ENCODE measurements at regions not wholly inside any gene's neighbourhood (a gene's known extent, or its start where the extent isn't known, plus 50 kb on each side); places are given as distances from the start of the nearest gene placed in this dataset.
"Not testable (repeated sequence)": the region's sequence is repeated elsewhere in the genome, so short reads cannot be mapped to it uniquely, and the experiment has no call there.

GRCh38 chr4:101615652-101616051, 174.9 kb upstream of the BANK1 start:
- Histone ChIP-seq H3K79me2 (ENCODE audit: control insufficient read depth, insufficient read depth, low read length) (no peaks in the 10 kb centered on the region), H3K27ac (ENCODE audit: control insufficient read depth, insufficient read depth, low read length) (no peak overlapping the region), H3K4me1 (ENCODE audit: control insufficient read depth, extremely low read depth, insufficient read depth, low read length) (no peaks in the 10 kb centered on the region), H3K9me3 (ENCODE audit: control insufficient read depth, low read depth, low read length) (no peaks in the 10 kb centered on the region), H3K4me2 (ENCODE audit: control insufficient read depth, extremely low read depth, insufficient read depth, low read depth, low read length) (no peak overlapping the region), H2AFZ (ENCODE audit: control insufficient read depth, low read length) (no peak overlapping the region), H3K36me3 (ENCODE audit: control insufficient read depth in 2 of 2, extremely low read depth in 1 of 2, insufficient read depth in 2 of 2, low read length in 2 of 2) (no peaks in the 10 kb centered on the region), H4K20me1 (ENCODE audit: control insufficient read depth, extremely low read depth, insufficient read depth, low read length) (no peaks in the 10 kb centered on the region), H3K27me3 (ENCODE audit: control insufficient read depth, extremely low read depth, insufficient read depth, low read length) (no peaks in the 10 kb centered on the region), H3K9ac (ENCODE audit: control insufficient read depth, extremely low read depth, insufficient read depth, low read length) (no peak overlapping the region), H3K4me3 (ENCODE audit: control insufficient read depth in 2 of 3, extremely low read depth in 1 of 3, insufficient read depth in 2 of 3, low read depth in 1 of 3, low read length in 3 of 3) (no peak overlapping the region), H3K9me1 (ENCODE audit: control insufficient read depth, extremely low read depth, insufficient read depth, low read length) (no peaks in the 10 kb centered on the region)
- TF ChIP-seq EZH2 (IDR thresholded peaks at IDR 0.05; ENCODE audit: low read length): no peak
- TF ChIP-seq, protein P1, sequence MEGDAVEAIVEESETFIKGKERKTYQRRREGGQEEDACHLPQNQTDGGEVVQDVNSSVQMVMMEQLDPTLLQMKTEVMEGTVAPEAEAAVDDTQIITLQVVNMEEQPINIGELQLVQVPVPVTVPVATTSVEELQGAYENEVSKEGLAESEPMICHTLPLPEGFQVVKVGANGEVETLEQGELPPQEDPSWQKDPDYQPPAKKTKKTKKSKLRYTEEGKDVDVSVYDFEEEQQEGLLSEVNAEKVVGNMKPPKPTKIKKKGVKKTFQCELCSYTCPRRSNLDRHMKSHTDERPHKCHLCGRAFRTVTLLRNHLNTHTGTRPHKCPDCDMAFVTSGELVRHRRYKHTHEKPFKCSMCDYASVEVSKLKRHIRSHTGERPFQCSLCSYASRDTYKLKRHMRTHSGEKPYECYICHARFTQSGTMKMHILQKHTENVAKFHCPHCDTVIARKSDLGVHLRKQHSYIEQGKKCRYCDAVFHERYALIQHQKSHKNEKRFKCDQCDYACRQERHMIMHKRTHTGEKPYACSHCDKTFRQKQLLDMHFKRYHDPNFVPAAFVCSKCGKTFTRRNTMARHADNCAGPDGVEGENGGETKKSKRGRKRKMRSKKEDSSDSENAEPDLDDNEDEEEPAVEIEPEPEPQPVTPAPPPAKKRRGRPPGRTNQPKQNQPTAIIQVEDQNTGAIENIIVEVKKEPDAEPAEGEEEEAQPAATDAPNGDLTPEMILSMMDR (optimal IDR thresholded peaks at IDR 0.05 in 1 of 3, IDR thresholded peaks at IDR 0.05 in 1 of 3, conservative IDR thresholded peaks at IDR 0.05 in 1 of 3; ENCODE audit: extremely low read depth in 1 of 3, insufficient read depth in 2 of 3, low read length in 3 of 3): no peak
- dilution Hi-C loops (cut with MboI; ENCODE audit: extremely low pct_ligation_motif_present, low sequenced_read_pairs): no loop called here
- DNase-seq (ENCODE audit: low read depth, low spot score) (no peak), FAIRE-seq (no peak)

DNA sequence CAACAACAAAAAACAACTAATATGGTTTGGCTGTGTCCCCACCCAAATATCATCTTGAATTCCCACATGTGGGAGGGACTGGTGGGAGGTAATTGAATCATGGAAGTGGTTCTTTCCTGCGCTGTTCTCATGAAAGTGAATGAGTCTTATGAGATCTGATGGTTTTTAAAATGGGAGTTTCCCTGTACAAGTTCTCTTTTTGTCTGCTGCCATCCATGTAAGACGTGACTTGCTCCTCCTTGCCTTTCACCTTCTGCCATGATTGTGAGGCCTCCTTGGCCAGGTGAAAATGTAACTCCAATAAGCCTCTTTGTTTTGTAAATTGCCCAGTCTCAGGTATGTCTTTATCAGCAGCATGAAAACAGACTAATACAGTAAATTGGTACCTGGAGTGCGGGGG, 183.5 kb upstream of the BANK1 start:
- H3K9me3 ChIP-seq (ENCODE audit: control insufficient read depth, low read depth, low read length); H3K27me3 ChIP-seq (ENCODE audit: control insufficient read depth, extremely low read depth, insufficient read depth, low read length); H3K79me2 ChIP-seq (ENCODE audit: control insufficient read depth, insufficient read depth, low read length); H3K9ac ChIP-seq (ENCODE audit: control insufficient read depth, extremely low read depth, insufficient read depth, low read length); DNase-seq (ENCODE audit: low read depth, low spot score); H2AFZ ChIP-seq (ENCODE audit: control insufficient read depth, low read length); dilution Hi-C loops (cut with MboI; ENCODE audit: extremely low pct_ligation_motif_present, low sequenced_read_pairs); H3K4me2 ChIP-seq (ENCODE audit: control insufficient read depth, extremely low read depth, insufficient read depth, low read depth, low read length); H3K36me3 ChIP-seq (ENCODE audit: control insufficient read depth in 2 of 2, extremely low read depth in 1 of 2, insufficient read depth in 2 of 2, low read length in 2 of 2); FAIRE-seq; H4K20me1 ChIP-seq (ENCODE audit: control insufficient read depth, extremely low read depth, insufficient read depth, low read length); H3K27ac ChIP-seq (ENCODE audit: control insufficient read depth, insufficient read depth, low read length); H3K9me1 ChIP-seq (ENCODE audit: control insufficient read depth, extremely low read depth, insufficient read depth, low read length); H3K4me3 ChIP-seq (ENCODE audit: control insufficient read depth in 2 of 3, extremely low read depth in 1 of 3, insufficient read depth in 2 of 3, low read depth in 1 of 3, low read length in 3 of 3); H3K4me1 ChIP-seq (ENCODE audit: control insufficient read depth, extremely low read depth, insufficient read depth, low read length): not testable (repeated sequence)

DNA sequence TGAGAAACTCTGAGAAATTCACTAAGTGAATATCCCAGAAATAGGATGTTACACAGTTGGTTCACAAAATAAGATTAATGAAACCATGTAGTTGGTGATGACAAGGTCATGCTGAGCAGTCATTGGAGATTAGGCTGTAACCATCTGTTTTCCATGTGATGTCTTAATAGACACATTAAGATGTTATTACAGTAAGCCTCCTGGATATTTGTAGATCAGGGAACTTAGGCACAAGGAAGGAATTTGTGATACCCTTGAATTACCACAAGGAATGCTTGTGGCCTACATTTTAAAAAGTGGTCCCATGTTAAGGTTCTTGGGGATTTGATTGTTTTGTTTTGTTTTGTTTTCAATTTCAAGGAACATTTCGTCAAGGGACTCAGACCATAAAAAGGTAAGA, 185.6 kb upstream of the BANK1 start:
- Histone ChIP-seq H3K79me2 (ENCODE audit: control insufficient read depth, insufficient read depth, low read length) (no peaks in the 10 kb centered on the region), H3K9me1 (ENCODE audit: control insufficient read depth, extremely low read depth, insufficient read depth, low read length) (no peaks in the 10 kb centered on the region), H3K36me3 (ENCODE audit: control insufficient read depth in 2 of 2, extremely low read depth in 1 of 2, insufficient read depth in 2 of 2, low read length in 2 of 2) (no peaks in the 10 kb centered on the region), H3K9ac (ENCODE audit: control insufficient read depth, extremely low read depth, insufficient read depth, low read length) (no peak overlapping the region), H3K4me2 (ENCODE audit: control insufficient read depth, extremely low read depth, insufficient read depth, low read depth, low read length) (no peak overlapping the region), H3K9me3 (ENCODE audit: control insufficient read depth, low read depth, low read length) (no peaks in the 10 kb centered on the region), H4K20me1 (ENCODE audit: control insufficient read depth, extremely low read depth, insufficient read depth, low read length) (no peaks in the 10 kb centered on the region), H2AFZ (ENCODE audit: control insufficient read depth, low read length) (no peak overlapping the region), H3K4me1 (ENCODE audit: control insufficient read depth, extremely low read depth, insufficient read depth, low read length) (peaks cover 7% of the 10 kb centered on the region), H3K4me3 (ENCODE audit: control insufficient read depth in 2 of 3, extremely low read depth in 1 of 3, insufficient read depth in 2 of 3, low read depth in 1 of 3, low read length in 3 of 3) (no peak overlapping the region), H3K27me3 (ENCODE audit: control insufficient read depth, extremely low read depth, insufficient read depth, low read length) (no peaks in the 10 kb centered on the region), H3K27ac (ENCODE audit: control insufficient read depth, insufficient read depth, low read length) (no peak overlapping the region)
- no peak for TF ChIP-seq EZH2 (IDR thresholded peaks at IDR 0.05; ENCODE audit: low read length)
- TF ChIP-seq, protein P1 (optimal IDR thresholded peaks at IDR 0.05 in 1 of 3, IDR thresholded peaks at IDR 0.05 in 1 of 3, conservative IDR thresholded peaks at IDR 0.05 in 1 of 3; ENCODE audit: extremely low read depth in 1 of 3, insufficient read depth in 2 of 3, low read length in 3 of 3): no peak
- FAIRE-seq (no peak), DNase-seq (ENCODE audit: low read depth, low spot score) (no peak)
- dilution Hi-C loops (cut with MboI; ENCODE audit: extremely low pct_ligation_motif_present, low sequenced_read_pairs): no loop called here
